Dedifferentiated amniotic fluid mesenchymal stem cell (primary cell): ENCODE measurements at regions not wholly inside any gene's neighbourhood (a gene's known extent, or its start where the extent isn't known, plus 50 kb on each side); places are given as distances from the start of the nearest gene placed in this dataset.

Source experiments
- DNase-seq: peaks from one replicate; pipeline ENCODE4 v3.0.0-alpha.2; 2016; ENCODE audit errors: extremely low spot score

DNA sequence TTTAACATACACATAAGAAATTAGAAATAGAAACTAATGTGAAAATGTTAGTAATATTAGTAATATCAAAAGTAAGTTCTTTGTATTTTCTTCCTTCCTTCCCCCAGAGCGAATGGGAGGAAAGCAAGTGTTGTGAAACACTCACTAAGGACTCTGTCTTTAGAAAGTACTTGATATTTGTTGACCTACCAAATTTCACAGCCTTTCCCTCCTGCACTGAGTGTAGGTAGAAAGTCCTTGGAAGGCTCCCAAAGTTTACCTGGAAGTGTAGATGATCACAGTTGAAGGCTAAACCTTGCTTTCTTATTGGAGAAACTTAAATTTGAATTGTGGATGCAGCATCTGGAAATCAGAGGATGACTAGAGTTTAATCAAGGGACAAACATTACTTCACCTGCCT, 1459.5 kb upstream of the SPRY2 start:
- DNase-seq = no peak

DNA sequence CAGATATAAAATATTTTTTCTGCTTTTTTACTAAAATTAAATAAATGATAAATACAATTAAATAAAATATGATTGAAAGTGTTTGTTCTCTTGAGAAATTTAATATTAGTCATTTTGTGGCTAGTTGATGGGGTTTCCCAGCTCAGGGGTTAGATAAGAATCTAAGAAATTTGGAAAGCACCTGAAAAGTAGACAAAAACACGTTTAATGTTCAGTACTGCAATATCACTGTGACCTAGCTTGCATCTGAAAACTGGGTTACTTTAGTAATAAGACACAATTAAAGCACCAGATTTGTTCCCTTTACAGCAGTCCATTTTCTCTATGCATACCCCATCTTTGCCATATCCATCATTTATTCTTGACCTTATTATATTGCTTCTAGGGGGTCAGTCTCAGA, 1454.8 kb upstream of the SPRY2 start:
- no peak for DNase-seq

DNA sequence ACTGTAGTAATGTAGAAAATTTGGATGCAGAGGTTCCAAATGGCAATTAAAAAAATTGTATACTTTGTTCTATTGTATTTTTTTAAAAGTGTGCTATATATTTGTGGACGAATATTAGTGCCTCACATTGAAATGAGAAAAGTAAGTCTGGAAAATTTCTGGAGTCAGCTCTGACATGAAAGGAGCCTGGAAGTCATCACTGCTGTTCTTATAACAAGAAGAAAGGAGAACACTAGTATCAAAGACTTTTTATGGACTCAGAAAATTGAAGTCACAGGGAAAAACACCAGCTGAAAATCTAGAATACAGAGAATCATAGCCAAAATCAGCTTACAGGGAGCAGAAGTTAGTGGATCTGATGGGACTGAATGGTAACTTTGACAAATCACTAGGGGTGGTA, 1450.7 kb upstream of the SPRY2 start:
- no peak for DNase-seq

DNA sequence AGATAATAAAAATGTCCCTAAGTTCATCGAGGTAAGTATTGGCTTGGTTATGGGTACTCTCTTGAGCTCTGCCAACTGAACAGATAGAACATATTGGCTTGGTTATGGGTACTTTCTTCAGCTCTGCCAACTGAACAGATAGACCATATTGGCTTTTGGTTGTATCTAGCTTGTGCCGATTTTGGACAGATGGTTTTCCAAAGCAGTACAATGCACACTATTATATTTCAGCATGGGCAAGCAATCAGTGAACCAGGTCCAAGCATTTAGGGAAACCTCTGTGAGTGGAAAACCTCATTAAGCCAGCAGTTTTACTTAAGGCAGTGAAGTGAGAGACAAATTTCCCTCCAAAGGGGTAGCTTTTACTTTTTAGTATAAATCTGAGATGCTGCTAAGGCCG, 1440.5 kb upstream of the SPRY2 start:
- no peak for DNase-seq

DNA sequence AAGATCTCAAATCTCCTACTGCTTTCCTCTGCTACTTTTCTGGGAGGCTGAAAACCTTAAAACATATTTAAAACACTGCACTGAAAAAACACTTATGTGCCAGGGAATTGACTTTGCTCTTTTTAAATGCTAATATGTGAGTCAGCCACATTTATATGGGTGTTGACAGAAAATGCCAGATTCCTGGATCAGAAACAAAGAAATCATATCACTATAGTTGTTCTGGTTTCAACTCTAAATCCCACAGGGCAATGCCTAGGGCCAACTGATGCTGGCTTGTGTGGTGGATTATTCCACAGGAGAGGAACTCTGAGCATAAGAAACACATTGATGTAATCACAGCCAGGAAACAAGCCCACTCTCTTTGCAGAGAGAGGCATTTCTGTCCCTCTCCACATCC, 1439.0 kb upstream of the SPRY2 start:
- no peak for DNase-seq

DNA sequence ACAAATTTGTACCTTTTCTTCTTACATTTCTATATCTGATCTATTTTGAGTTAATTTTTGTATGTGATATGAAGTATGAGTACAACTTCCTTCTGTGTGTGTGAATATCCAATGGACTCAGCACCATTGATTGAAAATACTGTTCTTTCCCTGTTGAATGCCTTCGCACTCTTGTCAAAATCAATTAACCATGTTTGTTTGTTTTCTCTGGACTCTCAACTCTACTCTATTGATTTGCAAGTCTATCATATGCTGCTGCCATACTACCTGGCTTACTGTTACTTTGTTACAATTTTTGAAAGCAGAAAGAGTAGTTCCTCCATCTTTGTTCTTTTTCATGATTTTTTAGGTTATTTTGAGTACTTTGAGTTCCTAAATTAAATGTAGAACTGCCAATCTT, 1437.4 kb upstream of the SPRY2 start:
- no peak for DNase-seq

DNA sequence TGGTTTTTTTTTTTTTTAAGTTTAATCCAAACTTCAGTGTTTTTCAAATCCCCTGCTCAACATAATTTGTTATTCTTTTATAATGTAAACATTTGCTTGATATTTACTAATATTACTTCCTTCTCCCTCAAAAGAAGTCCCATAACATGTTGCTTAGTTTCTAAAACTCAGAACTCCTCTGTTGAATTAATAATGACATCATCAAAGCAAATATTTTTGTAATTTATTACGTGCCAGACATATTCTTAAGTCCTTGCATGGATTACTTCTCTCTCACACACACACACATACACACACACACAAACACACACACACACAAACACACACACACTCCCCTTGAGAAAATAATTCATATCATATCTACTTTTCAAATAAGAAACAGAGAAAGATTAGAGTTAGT, 1432.3 kb upstream of the SPRY2 start:
- no peak for DNase-seq

DNA sequence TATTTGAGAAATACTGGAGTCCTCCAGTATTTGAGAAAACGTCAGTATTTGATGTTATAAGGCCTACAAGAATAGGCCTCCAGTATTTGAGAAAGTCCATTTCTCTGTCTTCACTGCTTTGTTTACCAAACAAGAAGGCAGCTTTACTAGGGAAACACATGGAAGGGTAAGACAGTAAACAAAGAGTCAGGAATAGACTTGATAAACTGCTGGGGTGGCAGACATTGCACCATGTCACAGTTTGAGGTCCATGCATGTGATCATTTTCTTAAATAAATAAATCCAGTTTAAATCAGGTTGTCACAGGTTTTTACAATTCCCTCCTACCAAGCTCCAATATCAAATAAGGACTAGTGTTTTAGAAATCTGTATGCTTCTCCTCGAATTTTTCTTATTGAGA, 1431.0 kb upstream of the SPRY2 start:
- DNase-seq = no peak

DNA sequence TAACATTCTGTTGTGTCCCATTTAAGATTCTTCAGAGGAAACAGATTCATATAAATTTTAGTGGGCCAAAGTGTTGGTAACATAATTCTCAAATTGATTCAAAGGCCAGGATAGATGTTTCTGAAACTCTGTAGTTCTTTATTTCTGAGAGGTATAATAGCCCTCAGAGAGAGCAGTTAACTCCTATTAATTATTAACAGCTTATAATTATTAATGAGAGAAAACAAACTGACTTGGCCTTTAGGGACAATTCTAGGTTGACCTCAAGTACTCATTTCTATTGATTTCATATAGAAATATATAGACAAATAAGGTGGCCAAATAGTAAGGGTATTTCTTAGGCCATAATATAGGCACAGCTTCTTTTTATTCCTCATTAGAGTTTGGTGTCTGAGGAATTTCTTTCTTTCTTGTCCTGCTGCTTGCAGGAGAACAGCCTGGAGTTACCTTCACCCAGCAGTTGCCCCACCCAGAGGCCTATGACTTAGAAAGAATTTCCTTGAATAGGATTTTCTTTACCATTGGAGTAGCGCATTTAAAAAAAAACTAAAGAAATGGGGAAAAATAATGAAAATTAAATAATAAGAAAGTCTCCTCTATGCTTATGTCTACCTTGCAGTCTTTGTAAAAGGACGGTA, 1430.1 kb upstream of the SPRY2 start:
- no peak for DNase-seq

DNA sequence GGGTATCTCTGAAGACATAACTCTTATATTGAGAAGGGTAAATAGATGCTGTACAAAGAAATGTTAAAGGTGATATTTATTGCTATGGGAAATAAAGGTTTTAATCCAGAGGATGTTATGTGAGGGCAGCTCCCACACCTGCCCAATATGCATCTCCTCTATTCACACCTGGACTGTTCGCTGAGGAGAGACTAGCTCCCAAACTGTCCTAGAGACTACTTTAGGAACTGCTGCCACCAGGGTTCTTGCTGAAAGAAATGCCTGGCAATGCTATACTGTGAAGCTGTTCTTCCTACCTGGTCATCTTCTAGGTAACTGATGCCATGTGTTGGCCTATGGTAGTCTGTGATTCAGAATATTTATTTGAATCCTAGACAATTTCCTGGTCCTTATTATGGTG, 1421.5 kb upstream of the SPRY2 start:
- DNase-seq = no peak

DNA sequence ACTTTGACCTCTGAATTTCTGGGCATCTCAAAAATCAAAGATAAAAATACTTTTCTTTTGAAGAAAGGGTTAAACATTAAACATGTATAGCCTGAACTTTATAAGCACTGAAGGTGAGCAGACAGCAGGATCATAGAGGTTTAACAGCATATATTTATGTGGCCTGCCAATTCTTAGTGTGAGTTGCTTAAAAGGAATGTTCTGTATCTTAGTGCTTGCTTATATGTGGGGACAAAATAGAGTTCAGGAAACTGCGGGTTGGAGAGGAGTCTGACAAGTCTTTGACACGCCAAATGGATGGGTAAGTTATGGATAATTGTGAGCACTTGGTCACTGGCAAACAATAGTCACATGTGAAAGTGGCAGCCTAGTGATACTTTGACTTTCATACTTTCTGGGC, 1419.4 kb upstream of the SPRY2 start:
- DNase-seq = no peak

DNA sequence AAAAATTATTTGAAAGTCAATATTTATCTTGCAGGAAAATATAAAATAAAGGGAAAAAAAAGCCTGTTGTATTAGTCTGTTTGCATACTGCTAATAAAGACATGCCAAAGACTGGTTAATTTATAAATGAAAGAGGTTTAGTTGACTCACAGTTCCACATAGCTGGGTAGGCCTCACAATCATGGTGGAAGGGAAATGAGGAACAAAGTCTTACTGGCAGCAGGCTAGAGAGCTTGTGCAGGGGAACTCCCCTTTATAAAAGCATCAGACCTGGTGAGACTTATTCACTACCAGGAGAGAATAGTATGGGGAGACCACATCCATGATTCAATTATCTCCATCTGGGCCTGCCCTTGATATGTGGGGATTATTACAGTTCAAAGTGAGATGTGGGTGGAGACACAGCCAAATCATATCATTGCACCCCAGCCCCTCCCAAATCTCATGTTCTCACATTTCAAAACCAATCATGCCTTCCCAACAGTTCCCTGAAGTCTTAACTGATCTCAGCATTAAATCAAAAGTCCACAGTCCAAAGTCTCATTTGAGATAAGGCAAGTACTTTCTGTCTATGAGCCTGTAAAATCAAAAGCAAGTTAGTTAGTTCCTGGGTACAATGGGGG, 1416.5 kb upstream of the SPRY2 start:
- DNase-seq = no peak

DNA sequence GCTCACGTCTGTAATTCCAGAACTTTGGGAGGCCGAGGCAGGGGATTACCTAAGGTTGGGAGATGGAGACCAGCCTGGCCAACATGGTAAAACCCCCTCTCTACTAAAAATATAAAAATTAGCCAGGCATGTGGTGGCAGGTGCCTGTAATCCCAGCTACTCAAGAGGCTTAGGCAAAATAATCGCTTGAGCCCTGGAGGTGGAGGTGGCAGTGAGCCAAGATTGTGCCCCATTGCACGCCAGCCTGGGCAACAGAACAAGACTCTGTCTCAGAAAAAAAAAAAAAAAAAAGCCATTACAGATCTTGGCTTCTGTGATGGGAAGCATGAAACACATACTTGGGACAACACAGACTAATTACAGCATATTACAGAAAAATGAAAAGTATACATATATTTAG, 1404.5 kb upstream of the SPRY2 start:
- DNase-seq = no peak

DNA sequence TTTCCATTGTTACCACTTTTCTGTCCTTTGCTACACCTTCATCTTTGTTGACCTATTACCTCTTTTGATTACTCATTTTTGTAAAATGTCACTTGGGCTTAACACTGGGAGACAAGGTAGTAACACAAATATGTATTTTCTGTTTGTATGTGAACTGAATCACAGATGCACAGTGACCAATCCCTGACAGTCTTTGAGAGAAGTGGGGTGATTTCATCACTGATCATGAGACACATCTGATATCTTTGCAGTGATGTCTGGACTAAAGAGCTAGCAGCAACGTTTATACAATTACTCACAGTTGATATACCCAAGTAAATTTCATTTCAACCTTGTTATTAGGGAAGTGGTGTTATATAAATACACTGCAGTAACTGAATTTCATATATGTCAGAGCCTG, 1397.4 kb upstream of the SPRY2 start:
- no peak for DNase-seq

DNA sequence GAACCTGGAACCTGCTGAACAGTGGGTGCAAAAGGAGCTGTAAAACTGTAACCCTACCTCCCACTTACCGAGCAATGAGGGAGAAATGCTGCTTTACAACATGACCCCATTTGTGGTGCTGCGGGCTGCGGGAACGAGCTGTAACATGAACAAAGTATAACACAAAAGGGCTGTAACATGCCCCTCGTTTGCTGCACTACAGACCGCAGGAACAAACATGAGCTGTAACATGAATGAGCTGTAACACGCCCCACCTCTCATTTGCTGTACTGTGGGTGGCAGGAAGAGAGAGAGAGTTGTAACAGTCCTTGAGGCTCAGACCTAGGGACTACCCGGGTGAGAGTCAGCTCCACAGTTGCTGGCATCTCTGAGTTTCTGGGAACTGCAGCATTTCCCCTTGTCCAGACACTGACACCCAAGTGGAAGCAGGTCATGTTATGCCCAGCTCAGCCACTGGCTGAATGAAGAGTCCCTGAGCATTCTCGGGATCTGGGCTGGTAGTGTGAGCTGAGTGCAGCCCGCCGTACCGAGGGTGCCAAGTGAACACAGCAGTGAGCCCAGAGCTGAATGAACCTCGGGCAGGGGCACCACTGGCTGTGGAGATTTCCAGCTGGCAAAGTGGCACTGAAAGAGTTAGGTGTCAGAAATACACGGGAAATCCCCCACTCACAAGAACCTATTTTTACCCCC, 1385.3 kb upstream of the SPRY2 start:
- DNase-seq = no peak

DNA sequence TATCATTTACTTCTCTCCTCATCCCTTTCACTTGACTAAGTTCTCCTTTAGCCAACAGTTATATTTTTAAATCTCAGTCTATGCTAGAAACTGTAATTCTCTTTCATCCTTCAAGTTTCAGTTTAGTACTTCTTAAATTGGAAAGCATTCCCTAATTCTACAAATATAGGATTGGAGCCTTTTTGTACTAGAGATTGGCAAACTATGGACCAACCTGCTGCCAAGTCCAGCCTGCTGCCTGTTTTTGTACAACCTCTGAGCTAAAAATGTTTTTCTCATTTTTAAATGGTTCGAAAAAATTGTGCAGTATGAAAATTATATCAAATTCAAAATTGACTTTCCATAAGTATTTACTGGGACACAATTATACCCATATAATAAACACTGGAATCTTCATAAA, 1381.5 kb upstream of the SPRY2 start:
- DNase-seq = no peak

DNA sequence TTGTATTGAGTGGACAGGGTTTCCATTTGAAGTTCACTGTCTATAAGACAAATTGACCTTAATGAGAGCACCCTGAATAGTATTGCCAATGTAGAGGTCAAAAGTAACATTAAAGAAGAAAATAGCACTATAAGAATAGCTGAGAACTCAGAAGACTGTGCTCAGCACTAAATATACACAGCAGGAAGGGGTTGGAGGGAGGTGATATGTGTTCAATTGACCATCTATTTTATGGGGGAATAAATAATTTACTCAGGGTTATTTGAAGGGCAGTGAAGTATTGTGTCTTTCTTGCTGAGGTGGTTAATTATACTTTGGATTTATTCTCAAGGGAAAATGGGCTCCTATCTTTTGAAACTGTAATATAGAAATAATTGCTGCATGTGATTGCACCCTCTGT, 1380.5 kb upstream of the SPRY2 start:
- no peak for DNase-seq

DNA sequence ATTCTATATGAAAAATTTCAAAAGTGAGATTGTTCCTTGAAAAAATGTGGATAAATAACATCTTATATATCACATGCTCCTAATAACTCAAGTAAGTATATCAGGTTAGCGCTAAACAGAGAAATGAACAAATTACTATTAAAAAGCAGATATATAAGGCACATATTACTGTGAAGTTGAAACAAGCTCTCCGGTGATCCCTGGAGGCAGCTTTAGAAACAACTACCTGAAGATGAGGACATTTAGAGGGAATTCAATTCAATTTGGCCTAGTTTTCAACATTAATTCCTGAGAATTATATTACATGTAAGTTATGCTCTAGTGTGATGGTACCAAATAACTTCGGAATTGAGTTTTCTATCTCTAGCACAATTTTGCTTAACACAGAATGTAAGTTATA, 1373.6 kb upstream of the SPRY2 start:
- no peak for DNase-seq

DNA sequence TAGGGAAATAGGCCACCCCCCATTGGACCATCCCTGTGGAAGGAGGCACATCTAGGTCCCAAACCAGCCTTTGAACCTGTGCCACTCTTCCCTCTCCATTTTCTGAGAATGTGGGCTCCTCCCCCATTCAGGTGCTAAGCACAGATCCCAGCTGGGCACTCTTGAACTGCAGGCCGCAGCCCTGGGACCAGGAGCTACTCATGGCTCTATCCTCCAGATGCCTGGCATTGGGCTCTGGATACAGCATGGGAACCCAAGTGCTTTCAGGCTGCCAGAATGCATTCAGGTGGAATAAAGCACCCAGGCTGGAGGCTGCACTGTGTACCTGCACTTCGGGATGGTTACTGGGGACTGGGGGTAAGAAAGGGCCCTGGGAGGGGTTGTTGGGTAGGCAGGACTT, 1372.3 kb upstream of the SPRY2 start:
- DNase-seq = no peak

DNA sequence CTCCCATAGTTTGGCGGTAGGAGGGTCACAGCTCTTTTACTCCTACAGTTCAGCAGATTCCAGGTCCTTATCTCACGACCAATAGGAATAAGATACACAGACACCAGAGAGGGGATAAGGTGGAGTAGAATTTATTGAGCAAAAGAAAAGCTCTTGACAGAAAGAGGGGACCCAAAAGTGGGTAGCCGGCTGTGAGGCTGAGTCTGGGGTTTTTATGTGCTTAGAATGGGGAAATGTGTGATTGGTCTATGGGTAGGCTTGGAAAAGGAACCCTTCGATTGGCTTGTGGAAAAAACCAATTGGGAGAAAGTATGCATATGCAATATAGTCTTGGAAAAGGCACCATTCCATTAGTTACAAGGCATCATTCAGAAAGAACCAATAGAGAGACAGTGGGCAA, 1356.9 kb upstream of the SPRY2 start:
- DNase-seq = no peak

DNA sequence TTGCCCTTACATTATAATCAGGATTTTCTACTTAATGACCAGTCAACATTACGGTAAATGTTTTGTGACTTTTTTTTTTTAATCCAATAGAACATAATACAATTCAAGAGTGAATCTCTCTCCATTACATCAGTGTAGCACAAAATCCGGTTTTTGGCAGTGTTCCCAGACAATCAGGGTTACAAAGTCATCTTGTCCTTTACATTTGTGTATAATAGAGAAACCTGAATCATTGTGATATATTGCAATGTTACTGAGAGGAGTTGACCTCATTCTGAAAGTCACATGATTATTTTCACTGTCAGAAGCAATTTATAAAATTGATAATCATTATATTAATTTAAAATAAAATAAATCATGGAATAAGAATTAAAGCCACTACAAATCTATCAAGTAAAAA, 1346.0 kb upstream of the SPRY2 start:
- DNase-seq = no peak

DNA sequence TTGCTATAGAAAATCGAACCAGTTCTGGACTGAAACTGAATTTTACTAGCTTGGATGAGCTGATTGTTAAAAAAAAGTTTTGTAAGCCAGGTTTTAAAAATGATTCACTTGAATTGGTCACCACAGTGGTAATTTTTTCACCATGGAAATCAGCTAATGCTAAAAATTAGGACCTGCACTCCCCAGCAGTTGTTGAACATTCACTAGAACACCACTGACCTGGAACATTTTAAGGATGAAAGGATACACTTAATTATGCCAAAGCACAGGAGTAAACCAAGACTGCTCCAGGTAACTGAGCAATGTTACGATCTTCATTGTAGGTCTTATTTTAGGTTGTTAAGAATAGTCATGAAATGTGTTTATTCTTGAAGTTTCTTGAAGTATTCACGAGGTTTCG, 1342.6 kb upstream of the SPRY2 start:
- DNase-seq = no peak

DNA sequence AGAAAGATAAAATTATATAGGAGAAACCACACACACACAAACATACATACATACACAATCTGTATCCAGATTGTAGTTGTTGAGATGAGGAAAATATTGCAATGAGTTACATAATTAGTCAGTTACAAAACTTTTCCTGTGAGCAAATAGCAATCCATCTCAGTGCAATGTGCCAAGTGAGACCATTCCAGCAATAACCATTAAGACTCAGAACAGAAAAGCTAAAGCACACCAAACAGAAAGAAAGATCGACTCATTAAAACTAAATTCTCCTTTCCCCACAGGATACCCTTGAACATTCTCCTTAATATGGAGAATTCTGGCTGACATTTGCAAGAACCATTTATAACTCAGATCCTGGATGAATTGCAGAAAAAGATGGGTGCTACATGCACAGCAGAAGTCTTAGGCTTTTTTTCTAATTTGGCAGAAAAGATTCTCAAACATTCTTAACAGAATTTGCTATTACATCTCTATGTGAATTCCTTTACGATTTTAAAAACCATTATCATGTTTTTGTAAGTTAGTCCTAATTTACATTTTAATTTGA, 1341.2 kb upstream of the SPRY2 start:
- no peak for DNase-seq
